ENCODE measurements at regions not wholly inside any gene's neighbourhood (a gene's known extent, or its start where the extent isn't known, plus 50 kb on each side); places are given as distances from the start of the nearest gene placed in this dataset.

GRCh38 chrX:38898261-38898660, 97.0 kb downstream of the MID1IP1 start:
- TF ChIP-seq CTCF (optimal IDR thresholded peaks at IDR 0.05 in 1 of 3, IDR thresholded peaks at IDR 0.05 in 1 of 3, conservative IDR thresholded peaks at IDR 0.05 in 1 of 3; ENCODE audit: extremely low read depth in 1 of 3, insufficient read depth in 2 of 3, low read length in 3 of 3) (no peak), EZH2 (IDR thresholded peaks at IDR 0.05; ENCODE audit: low read length) (no peak)

All from keratinocyte (primary cell).